Calu3 (cell line): ENCODE measurements at regions not wholly inside any gene's neighbourhood (a gene's known extent, or its start where the extent isn't known, plus 50 kb on each side); places are given as distances from the start of the nearest gene placed in this dataset.

Experiments
- BruUV-seq: library from RNA; stranded (reverse); fragments of 400-500 nt; replicated peaks from 2 replicates; lab custom pipeline; 2021; lab: Mats Ljungman, UMichigan
- CTCF ChIA-PET: fragments of 300-600 bp; sonication (Branson Sonifier 250); formaldehyde crosslinking; loops from one replicate; lab custom pipeline; 2022; ENCODE audit warnings: antibody characterized with exemption; lab: Charles Lee
- DNase-seq: peaks from one replicate; pipeline ENCODE4 v3.0.0; 2022
- H3K27ac Mint-ChIP-seq: one replicate; pipeline ENCODE4 v1.8.0; 2022; ENCODE audit warnings: mixed read lengths; ENCODE audit not compliant: unreplicated experiment
- H3K27me3 Mint-ChIP-seq: one replicate; pipeline ENCODE4 v1.8.0; 2022; ENCODE audit warnings: mixed read lengths; ENCODE audit not compliant: unreplicated experiment
- H3K36me3 Mint-ChIP-seq: one replicate; pipeline ENCODE4 v1.8.0; 2022; ENCODE audit warnings: mild to moderate bottlenecking, moderate library complexity, mixed read lengths; ENCODE audit not compliant: insufficient read depth, unreplicated experiment
- H3K4me1 Mint-ChIP-seq: one replicate; pipeline ENCODE4 v1.8.0; 2022; ENCODE audit warnings: mild to moderate bottlenecking, low read depth, mixed read lengths; ENCODE audit not compliant: unreplicated experiment
- H3K4me3 Mint-ChIP-seq: one replicate; pipeline ENCODE4 v1.8.0; 2022; ENCODE audit warnings: mild to moderate bottlenecking, low read depth, moderate library complexity, mixed read lengths; ENCODE audit not compliant: unreplicated experiment
- H3K9me3 Mint-ChIP-seq: one replicate; pipeline ENCODE4 v1.8.0; 2022; ENCODE audit warnings: low read depth, mixed read lengths; ENCODE audit not compliant: unreplicated experiment
- intact Hi-C: fragments of 100-400 bp; cut with micrococcal nuclease; formaldehyde crosslinking; loops from one replicate; pipeline ENCODE4 v1.10.0; 2022; ENCODE audit not compliant: unreplicated experiment
- TF ChIP-seq, protein P1 (sequence below): fragments of 200-600 bp; IDR thresholded peaks from one replicate; pipeline ENCODE4 v1.8.0; 2022; ENCODE audit warnings: antibody characterized with exemption; ENCODE audit not compliant: unreplicated experiment

DNA sequence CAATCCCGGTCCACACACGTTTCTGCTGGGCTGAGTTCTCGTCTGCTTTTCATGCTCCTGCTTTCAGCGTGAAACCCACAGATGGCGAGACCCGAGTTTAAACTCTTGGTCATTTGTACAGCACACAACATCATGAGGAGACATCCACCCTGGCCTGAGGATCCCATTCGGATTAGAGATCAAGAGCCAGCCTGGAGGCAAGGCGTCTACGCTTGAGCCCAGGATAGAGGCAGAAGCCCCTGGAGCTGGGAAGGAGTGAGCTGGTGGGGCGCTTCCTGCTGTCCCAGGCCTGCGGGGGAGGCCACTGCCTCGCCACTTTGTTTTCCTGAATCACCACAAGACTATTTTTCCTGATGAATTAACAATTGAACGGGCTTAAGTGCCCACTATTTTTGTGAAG, 281.9 kb upstream of the IRX4 start:
- BruUV-seq = no TSS peak
- Mint-ChIP-seq H3K4me1 (no peaks in the 10 kb centered on the region), H3K36me3 (no peaks in the 10 kb centered on the region), H3K4me3 (no peak overlapping the region), H3K27ac (no peak overlapping the region), H3K9me3 (peaks cover 7% of the 10 kb centered on the region), H3K27me3 (peaks cover 14% of the 10 kb centered on the region)
- CTCF ChIA-PET = no interaction called here
- TF ChIP-seq, protein P1, sequence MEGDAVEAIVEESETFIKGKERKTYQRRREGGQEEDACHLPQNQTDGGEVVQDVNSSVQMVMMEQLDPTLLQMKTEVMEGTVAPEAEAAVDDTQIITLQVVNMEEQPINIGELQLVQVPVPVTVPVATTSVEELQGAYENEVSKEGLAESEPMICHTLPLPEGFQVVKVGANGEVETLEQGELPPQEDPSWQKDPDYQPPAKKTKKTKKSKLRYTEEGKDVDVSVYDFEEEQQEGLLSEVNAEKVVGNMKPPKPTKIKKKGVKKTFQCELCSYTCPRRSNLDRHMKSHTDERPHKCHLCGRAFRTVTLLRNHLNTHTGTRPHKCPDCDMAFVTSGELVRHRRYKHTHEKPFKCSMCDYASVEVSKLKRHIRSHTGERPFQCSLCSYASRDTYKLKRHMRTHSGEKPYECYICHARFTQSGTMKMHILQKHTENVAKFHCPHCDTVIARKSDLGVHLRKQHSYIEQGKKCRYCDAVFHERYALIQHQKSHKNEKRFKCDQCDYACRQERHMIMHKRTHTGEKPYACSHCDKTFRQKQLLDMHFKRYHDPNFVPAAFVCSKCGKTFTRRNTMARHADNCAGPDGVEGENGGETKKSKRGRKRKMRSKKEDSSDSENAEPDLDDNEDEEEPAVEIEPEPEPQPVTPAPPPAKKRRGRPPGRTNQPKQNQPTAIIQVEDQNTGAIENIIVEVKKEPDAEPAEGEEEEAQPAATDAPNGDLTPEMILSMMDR = no peak
- DNase-seq = no peak
- intact Hi-C loops = no loop called here

DNA sequence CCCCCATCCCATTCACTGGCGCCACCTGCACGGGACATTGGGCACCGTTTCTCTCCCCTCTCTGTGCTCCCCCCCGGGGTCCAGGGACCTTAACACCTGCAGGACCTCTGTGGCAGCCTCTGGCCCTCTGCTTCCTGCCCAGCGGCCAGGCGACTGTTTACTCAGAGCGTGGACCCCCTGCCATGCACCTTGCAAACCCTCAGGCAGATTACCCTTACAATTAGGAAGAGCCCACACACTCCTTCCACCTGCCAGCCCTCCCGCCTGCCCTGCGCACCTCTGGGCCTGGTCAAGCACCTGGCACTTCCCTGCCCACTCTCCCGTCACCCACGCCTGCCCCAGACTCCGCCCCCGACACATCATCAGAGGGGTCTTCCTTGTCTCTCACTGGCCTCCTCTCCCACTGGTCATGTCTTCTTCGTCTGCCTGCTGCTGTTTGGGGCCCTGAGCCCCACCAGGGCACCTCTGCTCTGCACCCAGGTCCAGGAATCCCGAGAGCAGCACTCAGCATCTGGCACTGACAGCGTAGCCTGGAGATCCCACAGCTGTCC, 281.3 kb upstream of the IRX4 start:
- BruUV-seq = no TSS peak

GRCh38 chr5:2163060-2163856, 280.5 kb upstream of the IRX4 start:
- CTCF ChIA-PET = no interaction called here
- no peak overlapping the region for H3K27ac Mint-ChIP-seq
- H3K27me3 Mint-ChIP-seq = peaks cover 14% of the 10 kb centered on the region
- no TSS peak for BruUV-seq
- intact Hi-C loops = no loop called here
- no peaks in the 10 kb centered on the region for H3K36me3 Mint-ChIP-seq
- TF ChIP-seq, protein P1 = no peak
- no peak for DNase-seq
- H3K9me3 Mint-ChIP-seq = peaks cover 7% of the 10 kb centered on the region
- no peak overlapping the region for H3K4me3 Mint-ChIP-seq
- H3K4me1 Mint-ChIP-seq = no peaks in the 10 kb centered on the region

More for the DNA sequence above, 281.3 kb upstream of the IRX4 start:
- Mint-ChIP-seq H3K9me3 (peaks cover 7% of the 10 kb centered on the region), H3K27me3 (peaks cover 14% of the 10 kb centered on the region), H3K4me3 (no peak overlapping the region), H3K4me1 (no peaks in the 10 kb centered on the region), H3K27ac (no peak overlapping the region), H3K36me3 (no peaks in the 10 kb centered on the region)
- intact Hi-C loops = no loop called here
- TF ChIP-seq, protein P1 = no peak
- DNase-seq = no peak
- CTCF ChIA-PET = no interaction called here

GRCh38 chr5:2160811-2161210, 278.1 kb upstream of the IRX4 start:
- DNase-seq = no peak
- H3K36me3 Mint-ChIP-seq = no peaks in the 10 kb centered on the region
- no peak overlapping the region for H3K4me3 Mint-ChIP-seq
- TF ChIP-seq, protein P1 = no peak
- peaks cover 14% of the 10 kb centered on the region for H3K27me3 Mint-ChIP-seq
- peaks cover 10% of the 10 kb centered on the region for H3K9me3 Mint-ChIP-seq
- intact Hi-C loops = no loop called here
- CTCF ChIA-PET = no interaction called here
- no peak overlapping the region for H3K27ac Mint-ChIP-seq
- H3K4me1 Mint-ChIP-seq = no peaks in the 10 kb centered on the region
- BruUV-seq = no TSS peak
